ENCODE measurements at regions not wholly inside any gene's neighbourhood (a gene's known extent, or its start where the extent isn't known, plus 50 kb on each side); places are given as distances from the start of the nearest gene placed in this dataset.

DNA sequence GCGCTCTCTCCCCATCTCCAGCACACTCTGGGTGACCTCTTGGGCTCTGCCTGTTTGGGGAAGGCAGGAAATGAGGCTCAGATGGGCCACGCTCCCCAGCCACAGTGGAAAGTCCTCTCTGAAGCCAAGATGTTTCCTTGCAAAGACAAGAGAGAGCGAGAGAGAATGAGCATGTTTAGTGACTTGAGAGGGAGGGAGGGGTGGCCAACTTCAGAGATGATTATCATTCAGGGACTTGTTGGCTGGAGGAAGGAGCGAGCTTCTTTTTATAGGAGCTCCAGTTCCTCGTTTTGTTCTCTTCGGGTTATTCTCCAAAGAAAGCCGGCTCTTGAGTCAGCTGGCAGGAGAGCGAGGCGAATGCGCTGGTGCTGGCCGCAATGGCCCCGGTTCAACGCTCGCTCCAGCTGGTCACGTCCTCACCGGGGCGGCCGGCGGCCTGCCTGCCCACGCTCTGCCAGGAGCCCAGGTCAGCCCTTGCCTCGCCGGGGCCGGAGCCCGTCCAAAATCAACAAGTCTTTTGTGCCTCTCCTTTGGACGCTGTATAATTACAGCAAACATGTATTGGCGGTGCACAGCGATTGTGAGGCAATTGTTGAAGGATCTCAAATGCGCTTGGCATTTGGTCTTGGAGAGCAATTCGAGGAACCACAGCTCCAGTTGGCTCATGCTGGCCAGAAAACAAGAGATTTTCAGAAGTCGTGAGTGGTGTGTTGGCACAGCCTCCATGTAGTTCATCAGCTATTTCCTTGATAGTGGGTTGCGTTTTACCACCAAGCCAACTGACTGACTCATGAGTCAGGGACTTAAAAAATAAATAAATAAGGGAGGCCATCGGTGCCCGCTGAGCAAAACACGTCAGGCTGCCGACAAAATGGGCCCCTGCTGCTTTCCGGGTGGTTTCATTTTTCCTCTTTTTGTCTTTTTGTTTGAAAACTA is 288.6 kb downstream of the UACA start:
- no peak for DNase-seq (ENCODE audit: low read depth, low spot score)

- DNase-seq (ENCODE audit: low read depth, low spot score), result no peak
These were observed 289.6 kb downstream of the UACA start for GRCh38 chr15:70473581-70474370.

GRCh38 chr15:70471517-70471916 is 291.8 kb downstream of the UACA start:
- no peak for DNase-seq (ENCODE audit: low read depth, low spot score)

DNA sequence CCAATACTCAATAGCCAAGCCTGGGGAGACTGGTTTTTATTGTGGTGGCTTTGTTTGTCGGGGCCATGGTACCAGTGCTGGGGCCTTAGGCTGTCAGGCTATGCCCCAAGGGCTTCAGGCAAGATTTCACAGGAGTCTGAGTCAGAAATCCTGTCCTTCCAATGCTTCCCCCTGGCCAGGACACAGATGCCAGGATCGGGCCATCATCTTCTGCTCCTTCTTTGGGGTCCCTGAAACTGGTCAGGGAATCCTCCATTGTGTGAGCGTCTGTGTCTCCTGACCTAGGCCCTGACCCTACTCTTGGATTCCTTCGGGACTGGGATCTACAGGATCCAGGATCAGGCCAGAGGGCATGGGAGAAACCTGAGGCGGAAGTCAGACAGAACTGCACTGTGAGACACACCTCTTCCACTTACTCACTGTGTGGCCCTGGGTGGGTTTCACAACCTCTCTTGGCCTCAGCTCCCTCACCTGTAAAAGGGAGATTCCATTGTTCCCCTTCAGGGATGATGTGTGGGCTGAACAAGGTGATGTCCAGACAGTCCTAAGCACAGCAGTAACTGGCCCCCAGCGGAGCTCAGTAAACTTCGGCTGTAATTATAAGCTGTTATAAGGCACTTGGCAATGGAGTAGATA is 292.7 kb downstream of the UACA start:
- no peak for DNase-seq (ENCODE audit: low read depth, low spot score)

- DNase-seq (ENCODE audit: low read depth, low spot score), result peak; percentile 49
These were observed 293.5 kb downstream of the UACA start for GRCh38 chr15:70469651-70470555.

GRCh38 chr15:70469182-70469581 is 294.2 kb downstream of the UACA start:
- DNase-seq (ENCODE audit: low read depth, low spot score), result no peak

DNA sequence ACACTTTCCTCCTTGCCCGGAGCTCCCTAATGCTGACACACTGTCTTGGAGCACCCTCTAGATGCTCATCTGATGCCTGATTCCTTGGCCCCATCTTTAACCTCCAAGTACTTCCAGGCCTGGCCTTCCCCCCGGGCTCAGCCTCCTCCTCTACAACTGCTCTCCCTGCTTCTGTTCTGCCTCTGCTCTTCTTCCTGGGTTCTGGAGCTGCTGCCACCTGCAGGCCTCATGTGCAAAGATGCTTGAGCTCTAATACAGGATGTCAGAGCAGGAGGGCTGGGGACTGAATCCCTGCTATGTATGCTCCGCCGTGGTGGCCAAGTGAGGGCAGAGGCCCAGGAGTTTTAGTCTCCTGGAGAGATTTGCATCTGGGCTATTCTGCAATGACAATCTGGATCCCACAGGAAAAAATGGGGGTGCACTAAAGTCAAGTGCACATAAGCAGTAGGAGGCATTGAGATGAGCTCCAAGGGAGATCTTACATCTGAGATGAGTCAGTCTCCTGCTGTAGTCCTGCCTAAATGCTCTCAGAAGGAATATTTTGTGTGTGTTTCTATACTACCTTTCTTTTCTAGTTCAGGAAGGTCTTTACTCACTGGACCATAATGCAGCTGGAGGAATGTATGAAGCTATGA is 296.3 kb downstream of the UACA start:
- DNase-seq (ENCODE audit: low read depth, low spot score), result peak; percentile 74

DNA sequence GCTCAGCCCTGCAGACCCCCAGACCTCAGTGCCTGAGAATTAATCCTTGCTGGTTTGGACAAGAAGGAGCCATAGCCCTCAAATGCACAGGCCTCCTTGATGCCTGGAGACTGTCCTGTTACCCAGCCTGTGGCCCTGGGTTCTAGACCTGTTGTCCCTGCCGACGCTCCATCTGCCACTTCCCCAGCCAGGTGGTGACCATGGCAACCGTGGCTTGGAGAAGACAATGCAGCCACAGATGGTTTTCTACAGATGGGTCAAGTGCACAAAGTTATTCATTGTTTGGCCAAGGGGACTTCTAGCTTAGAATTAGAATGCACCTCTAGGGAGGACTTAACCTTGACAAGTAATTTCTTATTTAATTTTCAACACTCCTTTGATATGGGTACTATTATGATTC is 297.1 kb downstream of the UACA start:
- no peak for DNase-seq (ENCODE audit: low read depth, low spot score)

- peak; percentile 53 for DNase-seq (ENCODE audit: low read depth, low spot score)
These were observed 297.5 kb downstream of the UACA start for GRCh38 chr15:70465812-70466211.

GRCh38 chr15:70463453-70463834 is 299.9 kb downstream of the UACA start:
- no peak for DNase-seq (ENCODE audit: low read depth, low spot score)

DNA sequence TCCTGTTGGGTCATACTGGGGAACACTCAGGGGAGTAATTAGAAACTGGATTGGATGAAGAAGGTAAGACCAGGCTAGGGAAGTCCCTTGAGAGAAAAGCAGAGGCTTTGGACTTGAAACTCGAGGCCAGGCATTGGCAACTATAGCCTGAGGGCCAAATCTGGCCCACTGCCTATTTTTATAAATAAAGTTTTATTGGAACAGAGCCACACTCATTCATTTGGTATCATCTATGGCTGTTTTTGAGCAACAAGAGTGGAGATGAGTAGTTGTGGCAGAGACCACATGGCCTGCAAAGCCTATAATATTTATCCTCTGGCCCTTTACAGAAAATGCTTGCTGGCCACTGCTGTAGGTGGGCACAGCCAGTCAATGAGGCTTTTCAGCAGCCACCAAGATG is 301.4 kb downstream of the UACA start:
- no peak for DNase-seq (ENCODE audit: low read depth, low spot score)

DNA sequence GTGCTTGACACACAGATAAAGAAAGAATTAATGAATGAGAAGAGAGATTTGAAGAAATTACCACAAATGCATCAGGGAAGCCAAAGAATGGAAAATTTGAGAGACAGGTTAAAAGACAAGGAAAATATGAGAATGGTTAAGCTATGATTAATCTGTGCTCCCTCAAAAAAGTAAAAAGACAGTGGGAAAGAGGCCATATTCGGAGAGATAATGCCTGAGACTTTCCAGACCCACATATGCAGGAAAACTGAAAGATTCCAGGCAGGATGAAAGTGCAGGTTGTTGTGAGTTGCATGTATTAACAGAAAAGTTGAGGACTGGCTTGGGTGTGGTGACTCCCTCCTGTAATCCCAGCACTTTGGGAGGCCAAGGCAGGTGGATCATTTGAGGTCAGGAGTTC is 302.3 kb downstream of the UACA start:
- DNase-seq (ENCODE audit: low read depth, low spot score), result no peak

GRCh38 chr15:70459312-70459711 is 304.0 kb downstream of the UACA start:
- no peak for DNase-seq (ENCODE audit: low read depth, low spot score)

GRCh38 chr15:70453766-70454165 is 309.6 kb downstream of the UACA start:
- no peak for DNase-seq (ENCODE audit: low read depth, low spot score)

DNA sequence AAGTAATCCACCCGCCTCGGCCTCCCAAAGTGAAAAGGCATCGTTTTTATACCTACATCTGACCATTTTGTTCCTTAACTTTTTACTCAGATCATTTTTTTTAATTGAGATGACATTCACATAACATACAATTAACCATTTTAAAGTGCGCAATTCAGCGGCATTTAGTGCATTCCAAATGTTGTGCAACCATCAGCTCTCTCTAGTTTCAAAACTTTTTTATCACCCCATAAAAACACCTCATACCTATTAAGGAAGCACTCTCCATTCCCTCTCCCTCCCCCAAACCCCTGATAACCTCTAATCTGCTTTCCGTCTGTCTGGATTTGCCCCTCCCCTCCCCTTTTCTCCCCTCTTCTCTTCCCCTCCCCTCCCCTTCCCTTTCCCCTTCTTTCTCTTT is 310.1 kb downstream of the UACA start:
- no peak for DNase-seq (ENCODE audit: low read depth, low spot score)

DNA sequence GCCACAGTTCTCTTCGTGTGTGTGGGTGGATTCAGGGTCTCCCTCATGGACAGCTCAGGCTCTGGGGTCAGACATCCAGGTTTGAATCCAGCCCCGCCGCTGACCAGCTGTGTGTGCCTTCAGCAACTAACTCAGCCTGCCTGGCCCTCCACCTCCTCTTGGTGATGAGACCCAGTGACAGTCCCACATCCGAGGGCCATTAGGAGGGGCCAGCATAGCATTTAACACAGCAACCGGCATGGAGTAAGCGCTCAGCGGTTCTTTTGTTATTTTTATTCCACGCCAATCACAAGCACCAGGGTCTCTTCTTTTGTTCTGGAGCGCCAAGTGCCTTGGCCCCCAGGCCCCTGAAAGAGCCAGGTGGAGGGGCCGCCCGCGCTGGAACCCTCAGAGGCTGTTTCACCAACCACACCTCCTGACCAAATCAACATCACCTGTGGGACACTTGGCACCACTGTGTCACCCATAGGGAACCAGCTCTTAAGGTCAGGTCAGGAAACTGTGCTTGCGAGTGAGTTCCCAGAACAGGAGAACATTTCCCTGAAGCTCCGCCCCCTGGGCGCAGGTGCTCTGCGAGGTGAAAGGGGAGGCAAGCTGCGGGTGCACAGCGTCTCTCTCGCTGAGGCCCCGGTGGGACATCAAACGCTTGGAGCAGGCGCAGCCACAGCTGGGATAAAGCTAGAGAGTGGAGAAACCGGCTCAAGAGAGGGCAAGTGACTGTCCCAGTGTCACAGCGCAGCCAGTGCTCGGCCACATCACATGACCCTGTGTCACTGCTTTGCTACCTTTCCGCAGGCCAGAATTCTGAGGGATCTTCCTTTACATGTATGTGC is 311.3 kb downstream of the UACA start:
- DNase-seq (ENCODE audit: low read depth, low spot score), result peak; percentile 77

GRCh38 chr15:70450142-70450443 is 313.3 kb downstream of the UACA start:
- DNase-seq (ENCODE audit: low read depth, low spot score), result no peak

DNA sequence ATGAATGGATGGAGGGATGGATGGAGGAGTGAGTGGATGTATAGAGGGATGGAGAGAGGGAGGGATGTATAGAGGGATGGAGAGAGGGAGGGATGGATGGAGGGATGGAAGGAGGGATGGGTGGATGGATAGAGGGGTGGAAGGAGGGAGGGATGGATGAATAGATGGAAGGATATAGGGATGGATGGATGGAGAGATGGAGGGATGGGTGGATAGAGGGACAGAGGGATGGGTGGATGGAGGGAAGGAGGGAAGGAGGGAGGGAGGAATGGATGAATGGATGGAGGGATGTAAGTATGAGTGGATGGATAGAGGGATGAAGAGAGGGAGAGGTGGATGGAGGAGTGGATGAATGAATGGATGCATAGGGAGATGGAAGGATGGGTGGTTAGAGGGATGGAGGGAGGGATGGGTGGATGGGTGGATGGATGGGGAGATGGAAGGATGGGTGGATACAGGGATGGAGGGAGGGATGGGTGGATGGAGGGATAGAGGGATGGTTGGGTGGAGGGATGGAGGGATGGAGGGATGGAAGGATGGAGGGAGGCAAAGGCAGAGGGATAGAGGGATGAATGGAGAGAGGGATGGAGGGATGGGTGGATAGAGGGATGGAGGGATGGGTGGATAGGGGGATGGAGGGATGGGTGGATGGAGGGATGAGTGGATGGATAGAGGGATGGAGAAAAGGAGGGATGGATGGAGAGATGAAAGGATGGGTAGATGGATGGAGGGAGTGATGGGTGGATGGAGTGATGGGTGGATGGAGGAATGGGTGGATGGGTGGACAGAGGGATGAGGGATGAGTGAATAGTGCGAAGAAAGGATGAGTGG is 313.8 kb downstream of the UACA start:
- DNase-seq (ENCODE audit: low read depth, low spot score), result no peak
